AG10803 (cell line): ENCODE measurements at regions not wholly inside any gene's neighbourhood (a gene's known extent, or its start where the extent isn't known, plus 50 kb on each side); places are given as distances from the start of the nearest gene placed in this dataset.

Source experiments
- DNase-seq: peaks from one replicate; pipeline ENCODE4 v3.0.0; 2010; ENCODE audit warnings: low read depth
- H3K4me3 ChIP-seq: 2 replicates; pipeline ENCODE4 v1.5.1; 2011; ENCODE audit warnings: mild to moderate bottlenecking, low read length, control low read depth
- TF ChIP-seq, protein P1 (sequence below): conservative IDR thresholded peaks from 2 replicates; pipeline ENCODE4 v1.5.1; 2011; ENCODE audit warnings: mild to moderate bottlenecking, low read length, control low read depth, inconsistent platforms

DNA sequence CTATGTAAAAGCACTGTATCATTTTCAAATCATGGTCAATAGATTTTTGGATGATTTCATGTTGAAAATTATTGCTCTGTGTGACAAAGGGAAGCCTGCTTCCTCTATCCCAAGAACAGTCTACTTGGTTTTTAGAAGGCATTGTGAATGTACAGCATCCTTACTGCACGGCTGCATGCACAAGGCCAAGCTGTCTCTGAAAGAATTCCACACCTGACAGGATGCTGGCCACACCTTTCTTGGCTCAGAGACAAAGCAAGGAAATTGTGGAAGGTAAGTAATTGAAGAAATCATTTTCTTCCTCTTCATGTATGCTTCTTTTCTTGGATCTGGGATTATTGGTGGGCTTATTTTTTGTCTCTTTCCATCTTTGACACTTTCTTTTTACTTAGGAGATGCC, 53.7 kb upstream of the VCAN start:
- TF ChIP-seq, protein P1, sequence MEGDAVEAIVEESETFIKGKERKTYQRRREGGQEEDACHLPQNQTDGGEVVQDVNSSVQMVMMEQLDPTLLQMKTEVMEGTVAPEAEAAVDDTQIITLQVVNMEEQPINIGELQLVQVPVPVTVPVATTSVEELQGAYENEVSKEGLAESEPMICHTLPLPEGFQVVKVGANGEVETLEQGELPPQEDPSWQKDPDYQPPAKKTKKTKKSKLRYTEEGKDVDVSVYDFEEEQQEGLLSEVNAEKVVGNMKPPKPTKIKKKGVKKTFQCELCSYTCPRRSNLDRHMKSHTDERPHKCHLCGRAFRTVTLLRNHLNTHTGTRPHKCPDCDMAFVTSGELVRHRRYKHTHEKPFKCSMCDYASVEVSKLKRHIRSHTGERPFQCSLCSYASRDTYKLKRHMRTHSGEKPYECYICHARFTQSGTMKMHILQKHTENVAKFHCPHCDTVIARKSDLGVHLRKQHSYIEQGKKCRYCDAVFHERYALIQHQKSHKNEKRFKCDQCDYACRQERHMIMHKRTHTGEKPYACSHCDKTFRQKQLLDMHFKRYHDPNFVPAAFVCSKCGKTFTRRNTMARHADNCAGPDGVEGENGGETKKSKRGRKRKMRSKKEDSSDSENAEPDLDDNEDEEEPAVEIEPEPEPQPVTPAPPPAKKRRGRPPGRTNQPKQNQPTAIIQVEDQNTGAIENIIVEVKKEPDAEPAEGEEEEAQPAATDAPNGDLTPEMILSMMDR, result no peak
- H3K4me3 ChIP-seq, result no peak overlapping the region
- DNase-seq, result no peak

DNA sequence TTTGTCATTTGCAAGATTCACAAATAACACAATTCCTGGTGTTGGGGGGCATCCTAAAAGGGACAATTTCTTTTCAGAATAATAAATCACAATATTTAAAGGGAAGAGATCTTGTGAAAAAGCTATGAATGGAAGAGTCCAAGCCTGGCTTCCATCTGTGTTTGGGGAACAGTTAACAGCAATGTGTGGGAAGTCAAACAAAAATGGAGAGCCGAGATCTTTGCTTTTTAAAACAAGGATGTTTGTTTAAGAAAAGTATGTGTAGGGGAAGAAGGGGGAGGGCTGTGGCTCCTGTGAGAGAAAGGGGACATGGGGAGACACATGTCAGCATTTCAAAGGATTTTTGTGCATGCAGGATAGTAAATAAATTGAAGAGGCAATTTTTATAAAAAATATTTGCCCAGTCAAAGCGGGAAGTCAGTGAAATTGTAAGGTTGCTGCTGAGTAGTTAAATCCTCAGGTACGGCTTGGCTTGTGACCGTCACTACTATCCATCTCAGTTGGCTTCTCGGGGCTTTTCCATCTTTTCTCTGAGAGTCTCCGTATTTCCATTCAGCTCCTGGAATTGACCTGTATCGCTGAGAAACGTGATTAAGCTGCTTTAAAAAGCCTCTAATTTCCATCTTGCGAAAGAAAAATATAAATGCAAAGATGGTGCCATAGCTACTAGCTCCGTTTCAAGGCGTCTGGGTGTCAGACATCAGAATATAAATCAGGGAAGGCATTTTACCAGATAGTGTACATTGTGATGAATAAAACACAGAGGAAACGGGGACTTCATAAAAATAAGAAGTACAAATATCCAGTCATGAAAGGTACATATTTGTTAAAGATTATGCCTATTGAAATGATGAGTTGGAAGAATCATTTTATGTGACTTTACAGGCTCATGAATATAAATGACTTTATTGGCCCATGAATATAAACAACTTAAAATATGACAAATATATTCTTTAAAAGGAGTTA, 52.9 kb upstream of the VCAN start:
- H3K4me3 ChIP-seq, result no peak overlapping the region
- TF ChIP-seq, protein P1, result no peak
- no peak for DNase-seq
